ENCODE measurements at regions not wholly inside any gene's neighbourhood (a gene's known extent, or its start where the extent isn't known, plus 50 kb on each side); places are given as distances from the start of the nearest gene placed in this dataset.

- DNase-seq (ENCODE audit: low read depth, low spot score), result no peak
- Histone ChIP-seq H3K4me3 (replicated peaks in 1 of 2; ENCODE audit: low read depth in 1 of 2, low read length in 2 of 2) (no peak overlapping the region), H3K79me2 (ENCODE audit: insufficient read depth, low read length) (no peaks in the 10 kb centered on the region), H3K4me1 (ENCODE audit: control insufficient read depth in 1 of 2, insufficient read depth in 2 of 2, low read length in 2 of 2) (no peaks in the 10 kb centered on the region), H3K27me3 (ENCODE audit: insufficient read depth, low read length) (no peaks in the 10 kb centered on the region), H3K9me3 (ENCODE audit: control insufficient read depth in 1 of 2, insufficient read depth in 1 of 2, low read depth in 1 of 2, low read length in 2 of 2) (no peaks in the 10 kb centered on the region), H2AFZ (ENCODE audit: low read depth, low read length, poor library complexity, severe bottlenecking) (no peak overlapping the region), H3K27ac (ENCODE audit: low read depth, low read length) (no peak overlapping the region), H3K9me2 (ENCODE audit: insufficient read depth) (no peaks in the 10 kb centered on the region), H4K20me1 (ENCODE audit: insufficient read depth) (no peaks in the 10 kb centered on the region), H3K9ac (ENCODE audit: low read length) (no peak overlapping the region), H3K36me3 (ENCODE audit: control insufficient read depth in 1 of 2, insufficient read depth in 2 of 2, low read length in 2 of 2) (no peaks in the 10 kb centered on the region), H3K4me2 (ENCODE audit: low read length) (no peak overlapping the region)
- POLR2A ChIA-PET, result no interaction called here
- intact Hi-C loops (cut with micrococcal nuclease), result no loop called here
- CTCF ChIA-PET, result no interaction called here
- TF ChIP-seq SIN3A (IDR thresholded peaks at IDR 0.05; ENCODE audit: low read depth) (no peak), RAD21 (IDR thresholded peaks at IDR 0.05; ENCODE audit: low read depth) (no peak), ELF1 (IDR thresholded peaks at IDR 0.05; ENCODE audit: borderline replicate concordance, low read depth) (no peak), EZH2phosphoT487 (IDR thresholded peaks at IDR 0.05; ENCODE audit: borderline replicate concordance) (no peak), CTCF (IDR thresholded peaks at IDR 0.05 in 2 of 3, conservative IDR thresholded peaks at IDR 0.05 in 1 of 3; ENCODE audit: borderline replicate concordance in 1 of 3, insufficient read depth in 1 of 3, low read depth in 2 of 3, low read length in 2 of 3) (no peak), MAX (IDR thresholded peaks at IDR 0.05) (no peak), JUND (IDR thresholded peaks at IDR 0.05) (no peak), YY1 (IDR thresholded peaks at IDR 0.05; ENCODE audit: extremely low read depth, insufficient replicate concordance, low read depth, low read length) (no peak), REST (IDR thresholded peaks at IDR 0.05; ENCODE audit: low read depth) (no peak), POLR2A (IDR thresholded peaks at IDR 0.05; ENCODE audit: borderline replicate concordance, extremely low read depth, insufficient read depth, insufficient read length) (no peak)
- no peak for ATAC-seq
- RAD21 ChIA-PET (ENCODE audit: low non-redundant PET in 1 of 2, low total read pairs in 2 of 2, uncharacterized antibody in 2 of 2, unreplicated experiment in 2 of 2), result no interaction called here
- BruUV-seq (replicated peaks), result no TSS peak
These were observed 282.8 kb downstream of the C12orf75 start for GRCh38 chr12:105613269-105613668.
